Thymus (tissue), 11 donors: ENCODE measurements at regions not wholly inside any gene's neighbourhood (a gene's known extent, or its start where the extent isn't known, plus 50 kb on each side); places are given as distances from the start of the nearest gene placed in this dataset.

Experiments
- DNase-seq, 9 donors: peaks; one replicate each; pipeline ENCODE4 v3.0.0-alpha.2; 2013; ENCODE audit warnings: low spot score in 9 of 9, low read depth in 6 of 9, missing footprints in 1 of 9
- H3K27ac ChIP-seq, 2 donors: one replicate each; pipeline ENCODE4 v1.5.1; 2013; ENCODE audit warnings: control low read depth in 1 of 2, low read depth in 1 of 2, low read length in 1 of 2, mild to moderate bottlenecking in 1 of 2, moderate library complexity in 1 of 2
- H3K27me3 ChIP-seq, 2 donors: one replicate each; pipeline ENCODE4 v1.5.1; 2013; ENCODE audit warnings: low read length in 1 of 2; ENCODE audit not compliant: control insufficient read depth in 2 of 2, insufficient read depth in 1 of 2
- H3K36me3 ChIP-seq, 2 donors: one replicate each; pipeline ENCODE4 v1.5.1; 2013; ENCODE audit warnings: low read length in 1 of 2, mild to moderate bottlenecking in 1 of 2, moderate library complexity in 1 of 2; ENCODE audit not compliant: control insufficient read depth in 2 of 2, insufficient read depth in 2 of 2
- H3K4me1 ChIP-seq, 2 donors: one replicate each; pipeline ENCODE4 v1.5.1; 2013; ENCODE audit warnings: low read length in 2 of 2; ENCODE audit not compliant: control insufficient read depth in 2 of 2, insufficient read depth in 2 of 2
- H3K4me3 ChIP-seq, 2 donors: one replicate each; pipeline ENCODE4 v1.5.1; 2013; ENCODE audit warnings: low read length in 2 of 2, control low read depth in 1 of 2, mild to moderate bottlenecking in 1 of 2
- H3K9me3 ChIP-seq, 2 donors: one replicate each; pipeline ENCODE4 v1.5.1; 2013; ENCODE audit warnings: low read length in 1 of 2, mild to moderate bottlenecking in 1 of 2; ENCODE audit not compliant: control insufficient read depth in 2 of 2, insufficient read depth in 1 of 2
- WGBS: extraction: QIAGEN DNeasy Blood & Tissue Kit; methylation state at CpG from one replicate; pipeline ENCODE4 v1.1.7; 2013; 5-methylcytosine and 5-hydroxymethylcytosine counted together
- donor health status: healthy.

DNA sequence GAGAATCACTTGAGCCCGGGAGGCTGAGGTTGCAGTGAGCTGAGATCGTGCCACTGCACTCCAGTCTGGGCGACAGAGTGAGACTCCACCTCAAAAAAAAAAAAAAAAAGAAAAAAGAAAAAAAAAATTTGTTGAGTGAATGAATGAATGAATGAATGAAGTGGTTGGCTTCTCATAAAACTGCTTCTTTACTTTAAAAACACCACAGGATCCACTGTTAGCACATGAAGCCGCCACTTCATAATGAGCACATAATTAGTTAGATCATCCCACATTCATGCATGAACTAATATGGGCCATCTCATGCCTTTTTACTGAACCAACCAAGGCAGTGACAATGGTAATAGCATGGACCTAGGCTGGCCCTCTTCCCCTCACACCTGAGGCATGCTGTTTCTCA is 135.0 kb upstream of the XYLT1 start:
- Histone ChIP-seq H3K9me3 (no peaks in the 10 kb centered on the region), H3K4me1 (peaks cover 0 to 5% of the 10 kb centered on the region in 2 donors), H3K4me3 (no peak overlapping the region), H3K27me3 (no peaks in the 10 kb centered on the region), H3K36me3 (no peaks in the 10 kb centered on the region), H3K27ac (no peak overlapping the region)
- 98% methylated on average over 4 of the region's 4 CpGs for WGBS
- no peak for DNase-seq

DNA sequence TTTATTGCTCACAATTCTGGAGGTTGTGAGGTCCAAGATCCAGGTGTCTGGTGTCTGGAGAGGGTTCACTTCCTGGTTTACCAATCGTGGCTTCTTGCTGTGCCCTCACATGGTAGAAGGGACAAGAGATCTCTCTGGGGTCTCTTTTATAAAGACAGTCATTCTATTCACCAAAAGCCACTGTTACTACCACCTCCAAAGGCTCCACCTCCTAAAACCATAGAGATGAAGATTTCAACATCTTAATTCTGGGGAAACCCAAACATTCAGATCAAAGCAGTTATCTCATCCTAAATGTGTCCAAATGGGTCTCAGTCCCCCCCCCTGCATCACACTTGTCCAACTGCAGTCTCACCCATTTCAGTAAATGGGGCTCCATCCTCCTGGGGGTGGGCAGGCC is 132.9 kb upstream of the XYLT1 start:
- H3K4me3 ChIP-seq: no peak overlapping the region
- peaks cover 0 to 5% of the 10 kb centered on the region in 2 donors for H3K4me1 ChIP-seq
- no peaks in the 10 kb centered on the region for H3K27me3 ChIP-seq
- no peaks in the 10 kb centered on the region for H3K9me3 ChIP-seq
- H3K36me3 ChIP-seq: no peaks in the 10 kb centered on the region
- 18% methylated on average over 1 of the region's 1 CpG for WGBS
- DNase-seq: no peak
- H3K27ac ChIP-seq: no peak overlapping the region

DNA sequence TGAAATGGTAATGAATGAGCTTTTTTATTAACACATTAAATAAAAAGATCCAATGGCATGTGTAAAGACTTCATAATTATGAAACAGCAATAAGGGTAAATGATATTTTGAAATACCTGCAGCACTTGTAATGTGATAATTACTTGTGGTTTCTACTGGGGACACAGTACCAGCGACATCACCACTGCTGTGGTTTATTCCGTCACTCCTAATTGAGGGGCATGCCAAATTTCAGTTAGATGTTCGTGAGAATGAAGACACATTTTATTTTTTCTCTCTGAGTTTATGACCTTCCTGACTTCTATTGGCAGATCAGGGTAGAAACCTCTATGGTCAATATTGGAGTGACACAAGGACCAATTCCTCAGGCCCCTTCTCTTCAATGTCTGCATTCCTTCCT is 131.9 kb upstream of the XYLT1 start:
- Histone ChIP-seq H3K36me3 (no peaks in the 10 kb centered on the region), H3K27me3 (no peaks in the 10 kb centered on the region), H3K27ac (no peak overlapping the region), H3K4me3 (no peak overlapping the region), H3K4me1 (peaks cover 0 to 4% of the 10 kb centered on the region in 2 donors), H3K9me3 (no peaks in the 10 kb centered on the region)
- DNase-seq: no peak
- WGBS: 14% methylated on average over 3 of the region's 3 CpGs

- Histone ChIP-seq H3K27me3 (no peaks in the 10 kb centered on the region), H3K27ac (no peak overlapping the region), H3K4me3 (no peak overlapping the region), H3K9me3 (no peaks in the 10 kb centered on the region), H3K36me3 (no peaks in the 10 kb centered on the region), H3K4me1 (no peaks in the 10 kb centered on the region)
- 94% methylated on average over 1 of the region's 1 CpG for WGBS
- DNase-seq: no peak
Observed at GRCh38 chr16:17598968-17599367, 128.2 kb upstream of the XYLT1 start.

- DNase-seq: no peak
- no peak overlapping the region for H3K4me3 ChIP-seq
- H3K36me3 ChIP-seq: no peaks in the 10 kb centered on the region
- no peak overlapping the region for H3K27ac ChIP-seq
- no peaks in the 10 kb centered on the region for H3K4me1 ChIP-seq
- no peaks in the 10 kb centered on the region for H3K9me3 ChIP-seq
- 91% methylated on average over 12 of the region's 12 CpGs for WGBS
- no peaks in the 10 kb centered on the region for H3K27me3 ChIP-seq
Observed at GRCh38 chr16:17591655-17592405, 121.1 kb upstream of the XYLT1 start.

DNA sequence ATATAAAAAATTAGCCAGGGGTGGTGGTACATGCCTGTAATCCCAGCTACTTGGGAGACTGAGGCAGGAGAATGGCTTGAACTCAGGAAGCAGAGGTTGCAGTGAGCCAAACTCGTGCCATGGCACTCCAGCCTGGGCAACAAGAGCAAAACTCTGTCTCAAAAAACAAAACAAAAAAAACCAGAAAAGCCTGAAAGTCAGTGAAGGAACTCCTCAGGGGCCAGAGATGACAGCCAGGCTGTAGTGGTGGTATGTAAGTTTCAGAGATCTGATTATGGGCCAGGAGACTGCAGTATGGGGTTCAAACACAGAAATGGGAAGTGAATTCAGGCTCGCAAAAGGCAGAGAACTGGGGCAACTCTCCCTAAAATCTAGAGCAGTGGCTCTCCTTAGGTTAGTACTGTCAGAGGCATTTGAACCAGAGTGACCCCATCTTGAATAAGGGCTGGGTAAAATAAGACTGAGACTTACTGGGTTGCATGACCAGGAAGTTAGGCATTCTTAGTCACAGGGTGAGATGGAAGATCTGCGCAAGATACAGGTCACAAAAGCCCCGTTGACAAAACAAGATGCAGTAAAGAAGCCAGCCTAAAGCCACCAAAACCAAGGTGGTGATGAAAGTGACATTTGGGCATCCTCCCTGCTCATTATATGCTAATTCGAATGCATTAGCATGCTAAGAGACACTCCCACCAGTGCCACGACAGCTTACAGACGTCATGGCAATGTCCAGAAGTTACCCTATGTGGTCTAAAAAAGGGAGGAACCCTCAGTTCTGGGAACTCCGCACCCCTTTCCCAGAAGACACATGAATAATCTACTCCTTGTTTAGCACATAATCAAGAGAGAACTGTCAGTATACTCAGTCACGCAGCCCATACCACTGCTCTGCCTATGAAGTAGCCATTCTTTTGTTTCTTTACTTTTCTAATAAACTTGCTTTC is 120.2 kb upstream of the XYLT1 start:
- Histone ChIP-seq H3K9me3 (no peaks in the 10 kb centered on the region), H3K4me3 (no peak overlapping the region), H3K36me3 (no peaks in the 10 kb centered on the region), H3K27me3 (no peaks in the 10 kb centered on the region), H3K4me1 (no peaks in the 10 kb centered on the region), H3K27ac (no peak overlapping the region)
- 94% methylated on average over 9 of the region's 9 CpGs for WGBS
- DNase-seq: no peak

GRCh38 chr16:17589898-17590297 is 119.1 kb upstream of the XYLT1 start:
- DNase-seq: no peak
- no peak overlapping the region for H3K27ac ChIP-seq
- no peaks in the 10 kb centered on the region for H3K4me1 ChIP-seq
- H3K9me3 ChIP-seq: no peaks in the 10 kb centered on the region
- 98% methylated on average over 4 of the region's 4 CpGs for WGBS
- no peaks in the 10 kb centered on the region for H3K27me3 ChIP-seq
- no peak overlapping the region for H3K4me3 ChIP-seq
- no peaks in the 10 kb centered on the region for H3K36me3 ChIP-seq

DNA sequence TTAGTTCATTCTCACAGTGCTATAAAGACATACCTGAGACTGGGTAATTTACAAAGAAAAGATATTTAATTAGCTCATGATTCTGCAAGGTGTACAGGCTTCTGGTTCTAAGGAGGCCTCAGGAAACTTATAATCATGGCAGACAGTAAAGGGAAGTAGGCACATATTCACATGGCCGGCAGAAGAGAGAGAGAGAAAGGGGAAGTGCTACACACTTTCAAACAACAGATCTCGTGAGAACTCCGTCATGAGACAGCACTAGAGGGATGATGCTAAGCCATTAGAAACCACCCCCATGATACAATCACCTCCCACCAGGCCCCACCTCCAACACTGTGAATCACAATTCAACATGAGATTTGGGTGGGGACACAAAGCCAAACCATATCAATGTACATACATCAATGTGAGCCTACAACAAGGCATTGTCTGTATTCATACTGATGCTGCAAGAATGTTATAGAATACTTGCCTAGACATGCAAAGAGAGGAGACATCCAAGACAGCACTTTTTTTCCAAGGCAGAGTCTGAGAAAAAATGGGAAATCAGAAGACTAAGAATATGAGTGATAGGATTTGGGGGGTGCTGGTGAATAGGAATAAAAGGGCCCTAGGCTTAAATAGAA is 114.8 kb upstream of the XYLT1 start:
- 62% methylated on average over 3 of the region's 3 CpGs for WGBS
- Histone ChIP-seq H3K27me3 (no peaks in the 10 kb centered on the region), H3K36me3 (no peaks in the 10 kb centered on the region), H3K4me3 (no peak overlapping the region), H3K9me3 (no peaks in the 10 kb centered on the region), H3K27ac (no peak overlapping the region), H3K4me1 (no peaks in the 10 kb centered on the region)
- DNase-seq: no peak
